GM21717 (cell line): ENCODE measurements at regions not wholly inside any gene's neighbourhood (a gene's known extent, or its start where the extent isn't known, plus 50 kb on each side); places are given as distances from the start of the nearest gene placed in this dataset.

ENCODE experiments used
- ATAC-seq: cut with Tn5 transposase; IDR thresholded peaks from one replicate; pipeline ENCODE4 v1.9.1; 2021; ENCODE audit warnings: mild to moderate bottlenecking, moderate library complexity; ENCODE audit not compliant: unreplicated experiment

DNA sequence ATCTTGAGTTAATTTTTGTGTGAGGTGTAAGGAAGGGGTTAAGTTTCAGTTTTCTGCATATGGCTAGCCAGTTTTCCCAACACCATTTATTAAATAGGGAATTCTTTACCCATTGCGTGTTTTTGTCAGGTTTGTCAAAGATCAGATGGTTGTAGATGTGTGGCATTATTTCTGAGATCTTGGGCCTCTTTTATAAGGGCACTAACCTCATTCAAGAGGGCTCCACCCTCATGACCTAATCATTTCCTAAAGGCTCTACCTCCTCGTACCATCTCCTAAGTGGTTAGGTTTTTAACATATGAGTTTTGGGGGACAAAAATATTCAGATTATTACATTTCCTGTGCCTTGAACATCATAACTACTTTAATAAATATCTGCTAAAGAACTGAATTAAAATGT is 510.9 kb downstream of the UTRN start:
- ATAC-seq: no peak

DNA sequence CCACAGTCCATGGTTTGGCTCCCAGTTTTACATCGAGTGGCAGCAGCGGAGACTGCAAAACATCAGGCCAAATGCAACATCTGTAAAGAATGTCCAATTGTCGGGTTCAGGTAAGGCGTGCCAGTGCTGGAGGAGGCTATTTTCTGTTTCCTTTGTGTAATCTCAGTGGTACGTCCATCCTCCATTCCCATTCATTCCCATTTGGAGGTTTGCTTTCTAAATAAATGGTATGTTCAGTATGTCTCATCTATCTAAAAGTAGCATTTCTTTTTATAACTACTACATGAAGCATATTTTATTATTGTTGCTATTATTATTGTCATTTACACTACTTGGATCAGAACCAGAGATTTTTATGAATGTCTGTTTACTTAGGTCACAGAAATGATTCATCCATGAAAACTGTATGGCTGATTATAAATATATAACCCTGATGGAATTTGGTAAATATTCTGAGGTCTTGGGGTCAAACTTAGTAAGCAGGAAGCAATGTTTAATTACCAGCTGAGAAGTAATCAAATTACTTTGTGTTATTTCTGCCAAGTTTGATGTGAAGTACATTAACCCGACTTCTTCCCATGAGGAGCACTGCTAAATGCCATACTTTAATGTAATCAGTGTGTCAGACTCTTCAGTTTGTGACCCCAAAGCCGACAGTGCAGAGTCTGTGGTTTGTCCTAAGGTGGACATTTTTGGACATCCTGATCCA is 512.9 kb downstream of the UTRN start:
- no peak for ATAC-seq

DNA sequence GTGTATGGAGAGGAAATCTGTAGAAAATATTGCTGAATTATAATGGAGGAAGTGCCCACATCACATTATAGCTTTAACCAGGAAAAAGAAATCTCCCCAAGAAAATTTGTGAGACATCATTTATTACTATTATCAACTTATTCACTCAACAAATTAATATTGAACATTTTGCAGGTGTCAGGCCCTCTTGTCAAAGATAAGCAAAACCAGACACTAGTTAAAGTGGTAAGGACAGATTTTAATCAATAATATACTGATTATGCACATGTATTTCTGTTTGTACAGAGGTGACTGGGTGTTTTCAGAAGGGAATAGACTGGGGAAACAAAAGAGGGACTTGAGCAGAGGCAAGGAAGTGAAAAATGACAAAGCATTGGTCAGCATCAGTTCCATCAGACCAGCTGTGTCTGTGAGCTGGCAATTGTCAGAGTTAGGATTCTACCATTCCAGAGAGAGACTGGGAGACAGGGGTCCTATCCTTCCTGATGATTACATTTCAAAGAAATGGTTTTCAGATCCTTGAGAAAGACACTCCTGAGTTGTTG is 519.2 kb downstream of the UTRN start:
- ATAC-seq: no peak

DNA sequence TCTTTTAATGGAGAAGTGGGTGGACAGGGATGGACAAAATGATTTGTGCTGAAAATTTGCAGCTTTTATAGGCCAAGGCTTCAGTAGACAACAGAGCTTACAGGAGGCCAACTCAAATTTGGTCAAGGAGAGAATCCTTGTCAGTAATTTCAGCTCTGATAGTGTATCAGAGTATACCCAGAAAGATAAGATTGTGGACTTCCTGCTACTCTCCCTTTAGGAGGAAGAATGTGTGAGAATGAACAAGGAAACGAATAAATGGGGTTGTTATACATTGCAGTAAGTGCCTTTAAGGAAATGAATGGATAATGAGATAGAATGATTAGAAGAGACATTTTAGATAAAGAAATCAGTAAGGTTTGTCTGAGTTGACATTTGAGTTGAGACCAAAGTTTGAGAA is 519.9 kb downstream of the UTRN start:
- no peak for ATAC-seq

DNA sequence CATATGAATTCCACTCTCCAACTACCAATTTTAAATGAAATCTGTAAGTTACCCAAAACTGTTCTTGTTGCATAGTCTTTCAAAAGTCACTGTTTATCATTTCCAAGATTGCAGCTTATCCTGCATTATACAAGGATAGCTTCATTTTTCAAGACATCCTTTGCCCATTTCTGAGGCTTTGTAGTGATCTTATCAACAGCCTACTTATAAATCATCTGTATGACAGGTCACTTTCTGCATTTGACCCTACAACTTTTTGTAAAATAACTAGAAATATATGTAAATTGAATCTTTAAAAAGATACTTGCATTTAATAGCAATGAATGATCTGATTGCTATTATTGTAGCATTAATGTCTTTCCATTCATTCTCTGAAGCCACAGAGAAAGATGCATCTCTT is 521.1 kb downstream of the UTRN start:
- ATAC-seq: no peak

DNA sequence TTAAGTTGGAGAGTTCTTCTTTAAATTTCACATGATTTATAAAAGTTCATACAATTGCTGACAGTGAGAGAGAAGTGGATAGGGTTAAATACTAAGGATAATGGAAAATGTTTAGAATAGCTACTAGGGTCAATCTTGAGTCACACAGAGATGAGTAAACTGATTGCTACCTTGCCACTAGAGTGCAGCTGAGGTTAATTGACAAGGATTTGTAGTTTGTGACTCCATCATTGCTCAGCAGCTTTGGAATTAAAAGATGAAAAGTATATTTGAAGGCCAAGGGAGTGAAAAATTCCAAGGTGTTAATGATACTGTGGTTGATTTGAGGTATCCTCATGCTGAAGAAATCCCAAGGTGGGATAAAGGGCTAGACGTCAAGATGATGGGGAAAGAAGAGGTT is 524.0 kb downstream of the UTRN start:
- ATAC-seq: no peak

DNA sequence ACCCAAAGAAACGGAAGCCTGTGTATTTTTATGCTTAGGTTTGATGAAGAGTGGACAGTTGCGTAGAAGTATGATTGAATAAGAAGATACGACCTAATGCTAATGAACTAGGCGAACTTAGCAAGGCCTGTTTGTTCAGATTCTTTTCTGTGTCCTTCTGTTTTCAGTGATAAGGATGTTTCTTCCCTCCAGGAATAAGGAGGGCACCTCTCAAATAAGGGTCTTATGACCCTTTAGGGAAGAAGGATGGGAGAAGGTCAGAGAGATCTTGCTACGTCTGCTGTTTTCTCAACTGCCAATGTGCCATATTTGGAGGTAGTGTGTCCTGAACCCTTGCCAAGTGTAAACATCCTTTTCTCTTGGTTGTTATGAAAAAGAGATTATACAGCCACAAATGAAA is 524.8 kb downstream of the UTRN start:
- no peak for ATAC-seq

DNA sequence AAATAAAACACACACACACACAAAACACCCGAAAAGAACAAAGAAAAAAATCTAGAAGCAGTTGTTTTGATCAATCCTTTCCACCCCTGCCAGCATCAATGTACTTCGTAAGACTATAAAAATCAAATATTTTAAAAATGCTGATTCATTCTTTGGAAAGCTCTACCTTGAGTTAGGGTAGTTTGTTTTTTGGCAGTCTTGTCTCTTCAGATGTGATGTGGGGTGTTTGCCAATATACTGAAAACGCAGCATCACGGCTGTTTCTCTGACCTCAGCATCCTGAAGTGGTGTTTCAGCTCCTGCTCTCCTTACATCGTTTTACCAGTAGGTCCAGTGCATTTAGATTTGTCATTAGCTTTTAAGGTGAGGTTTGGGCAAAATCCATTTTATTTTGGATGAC is 526.0 kb downstream of the UTRN start:
- ATAC-seq: no peak

DNA sequence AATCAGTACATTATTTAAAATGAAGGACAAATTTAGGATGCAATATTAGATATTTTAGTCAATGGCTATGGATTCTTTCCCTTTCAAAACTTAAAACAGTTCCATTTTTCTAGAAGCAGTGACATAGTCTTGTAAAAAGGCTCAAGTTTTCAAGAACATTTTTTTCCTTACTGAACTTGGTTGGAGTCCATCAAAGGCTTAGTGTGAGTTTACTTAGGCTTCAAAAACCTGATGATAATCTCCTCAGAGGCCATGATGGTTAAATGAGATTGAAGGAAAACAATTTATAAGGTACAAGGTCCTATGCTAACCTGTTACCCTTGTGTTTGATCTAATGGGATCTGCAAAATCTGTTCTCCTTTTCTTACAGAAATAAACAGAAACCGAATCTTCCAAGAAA is 531.8 kb downstream of the UTRN start:
- no peak for ATAC-seq

DNA sequence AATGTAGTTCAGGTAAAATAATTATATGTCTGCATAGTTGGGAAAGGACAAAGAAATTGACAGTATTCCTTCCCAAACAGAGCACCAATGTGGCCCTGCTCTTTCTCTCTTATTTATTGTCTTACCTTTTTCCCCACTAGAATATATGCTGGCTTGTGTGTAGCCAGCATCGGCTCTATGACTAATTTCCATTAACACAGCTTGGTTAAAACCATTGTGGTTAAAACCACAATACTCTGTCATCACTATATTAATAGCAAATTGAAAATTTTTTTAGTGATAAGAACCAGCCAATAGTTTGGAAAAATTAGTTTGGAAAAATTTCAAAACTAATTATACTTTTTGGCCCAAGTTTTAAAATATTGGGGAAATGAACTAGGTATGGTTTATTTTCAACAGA is 535.1 kb downstream of the UTRN start:
- no peak for ATAC-seq

DNA sequence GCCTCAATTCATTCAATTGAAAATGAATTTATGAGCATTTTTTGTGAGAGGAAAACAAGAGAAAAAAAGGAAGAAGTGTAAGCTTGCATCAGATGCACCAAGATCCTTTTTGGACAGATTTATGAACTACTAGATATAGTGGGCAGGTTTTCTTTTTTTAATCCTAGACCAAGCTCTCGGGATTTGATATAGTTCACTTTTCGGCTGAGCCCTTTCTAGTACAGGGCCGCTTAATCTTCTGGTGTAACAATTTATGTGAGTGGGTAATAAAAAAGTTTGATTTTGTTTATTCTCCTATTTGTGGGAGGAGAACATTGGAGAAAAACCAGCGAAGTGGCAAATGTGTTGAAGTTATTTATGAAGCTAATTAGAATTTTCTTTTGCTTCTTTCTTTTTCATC is 538.0 kb downstream of the UTRN start:
- ATAC-seq: no peak

DNA sequence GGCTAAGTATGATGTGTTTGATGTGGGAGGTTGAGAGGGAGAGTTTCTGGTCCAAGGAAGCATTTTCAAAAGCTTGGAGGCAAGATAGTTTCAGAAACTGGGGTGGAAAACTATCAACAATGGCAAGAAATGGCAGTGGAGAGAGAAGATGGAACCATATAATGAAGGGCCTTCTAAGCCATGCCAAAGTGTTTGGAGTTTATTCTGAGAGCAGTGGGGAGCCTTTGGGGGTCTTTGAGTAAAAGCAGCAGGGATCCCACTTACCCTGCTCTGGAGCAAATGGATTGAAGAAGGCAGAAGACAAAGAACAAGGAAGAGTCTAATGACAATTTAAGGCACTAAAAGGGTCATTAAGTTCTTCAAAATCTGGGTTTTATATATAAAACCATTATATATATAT is 538.9 kb downstream of the UTRN start:
- no peak for ATAC-seq

DNA sequence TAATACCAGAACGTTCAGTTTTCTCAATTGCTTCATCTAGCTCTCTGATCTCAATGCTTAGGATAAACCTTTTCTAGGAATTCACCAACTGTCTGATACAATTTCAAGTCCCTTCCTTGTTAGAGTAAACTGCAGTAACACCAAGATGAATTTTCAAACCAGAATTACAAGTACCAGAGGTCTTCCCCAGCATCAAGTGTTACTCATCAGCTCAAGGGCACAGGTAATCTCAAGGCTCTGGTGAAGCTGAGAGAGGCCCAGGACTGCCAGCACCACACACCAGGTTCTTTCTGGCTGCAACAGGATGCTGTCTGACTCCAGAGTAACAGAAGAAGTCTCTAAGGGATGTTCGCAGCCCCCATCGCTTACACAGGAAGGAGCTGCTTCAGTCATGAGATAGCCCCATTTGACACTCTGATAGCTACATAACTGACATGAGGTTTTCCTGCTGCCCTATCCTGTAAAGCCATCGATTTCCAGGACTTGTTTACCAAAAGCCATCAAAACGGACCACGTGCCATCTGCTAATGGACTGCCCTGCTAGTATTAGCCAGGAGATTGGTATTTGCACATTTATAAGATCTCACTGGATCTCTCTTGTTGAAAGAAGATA is 549.4 kb downstream of the UTRN start:
- no peak for ATAC-seq

DNA sequence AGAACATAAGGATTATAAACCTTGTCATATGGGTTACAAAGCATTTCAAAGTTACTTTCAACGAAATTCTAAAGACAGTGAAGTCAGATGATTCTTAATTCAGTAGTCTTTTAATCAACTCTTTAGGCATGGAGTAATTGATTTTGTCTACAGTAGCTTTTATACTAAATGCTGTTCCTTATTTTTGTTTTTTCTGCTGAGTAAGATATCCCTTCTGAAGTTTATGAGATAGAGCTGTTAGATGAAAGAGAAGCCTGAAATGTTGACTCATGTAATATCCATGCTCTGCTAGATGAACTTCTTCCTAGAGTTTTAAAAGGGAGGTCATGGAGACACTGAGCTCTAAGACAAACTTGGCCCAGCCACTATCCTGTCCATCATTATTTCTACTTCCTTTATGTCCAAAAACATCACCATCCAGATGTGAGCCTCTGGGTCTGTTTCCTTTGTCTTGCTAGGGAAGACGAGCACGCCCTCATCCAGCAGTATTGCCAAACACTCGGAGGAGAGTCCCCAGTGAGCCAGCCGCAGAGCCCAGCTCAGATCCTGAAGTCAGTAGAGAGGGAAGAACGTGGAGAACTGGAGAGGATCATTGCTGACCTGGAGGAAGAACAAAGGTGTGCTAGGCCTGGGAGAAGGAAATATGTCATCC is 550.3 kb downstream of the UTRN start:
- no peak for ATAC-seq

DNA sequence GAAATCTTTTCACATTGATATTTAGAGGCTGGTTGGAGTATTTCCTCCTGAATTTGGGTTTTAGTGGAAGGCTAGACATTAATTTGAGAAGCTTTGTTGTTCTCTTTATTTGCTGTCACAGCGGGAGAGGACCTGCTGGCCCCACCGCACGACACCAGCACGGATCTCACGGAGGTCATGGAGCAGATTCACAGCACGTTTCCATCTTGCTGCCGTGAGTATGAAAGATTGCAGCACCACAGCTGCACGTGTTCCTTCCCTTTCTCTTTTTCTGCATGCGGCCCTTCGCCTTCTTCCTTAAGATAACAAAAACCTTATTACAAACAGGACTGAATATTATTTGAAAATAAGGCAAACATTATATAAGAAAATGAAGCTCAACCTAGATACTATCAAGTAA is 555.5 kb downstream of the UTRN start:
- ATAC-seq: no peak

DNA sequence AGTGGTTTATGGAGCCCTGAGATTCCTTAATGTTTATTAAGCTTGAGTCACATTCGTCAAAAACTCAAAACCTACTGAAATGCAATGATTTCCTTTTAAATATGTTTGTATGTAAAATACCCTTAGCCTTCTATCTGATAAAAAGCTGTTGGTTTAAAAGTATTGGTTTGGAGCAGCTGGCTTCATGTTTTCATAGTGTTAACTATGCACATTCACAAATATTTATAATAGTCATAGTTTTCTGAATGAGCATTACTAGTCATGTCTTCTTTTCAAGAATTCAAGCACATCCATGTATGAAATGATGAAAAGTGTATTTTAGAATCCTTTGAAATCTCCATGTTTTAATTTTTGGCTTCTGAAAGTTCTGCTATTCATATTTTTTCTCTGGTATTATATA is 558.6 kb downstream of the UTRN start:
- no peak for ATAC-seq

DNA sequence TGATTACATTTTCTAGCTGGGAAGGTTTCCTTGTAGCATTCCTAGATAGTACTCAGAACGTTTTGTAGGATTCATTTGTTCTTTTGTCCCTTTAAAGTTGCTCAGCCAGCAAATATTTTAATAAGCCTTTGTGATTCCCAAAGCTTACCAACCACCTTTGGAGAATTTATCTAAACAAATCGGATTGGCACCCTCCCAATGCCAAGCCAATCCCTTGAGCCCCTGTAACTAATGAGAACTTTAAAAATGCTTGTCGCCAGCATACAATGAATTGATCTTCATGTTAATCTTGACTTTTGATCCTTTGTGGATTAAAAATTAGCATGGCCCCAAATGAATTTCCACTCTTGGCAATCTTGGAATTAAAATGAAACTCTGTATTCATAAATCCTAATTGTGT is 559.5 kb downstream of the UTRN start:
- no peak for ATAC-seq

DNA sequence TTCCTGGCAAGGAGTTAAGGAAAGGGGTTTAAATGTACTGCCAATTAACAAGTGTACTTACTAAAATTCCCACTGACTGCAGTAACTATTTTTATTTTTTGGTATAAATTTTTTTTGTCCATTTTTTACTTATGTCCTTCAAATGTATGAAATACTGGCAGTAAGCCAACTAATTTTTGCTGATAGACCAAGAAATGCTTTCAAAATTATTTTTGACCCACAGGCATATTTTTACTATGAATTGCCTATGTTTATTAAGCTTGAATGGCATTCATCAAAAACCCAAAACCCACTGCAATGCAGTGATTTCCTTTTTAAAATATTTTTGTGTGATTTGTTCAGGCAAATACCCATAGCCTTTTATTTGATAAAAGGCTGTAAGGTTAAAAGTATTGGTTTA is 560.1 kb downstream of the UTRN start:
- no peak for ATAC-seq

DNA sequence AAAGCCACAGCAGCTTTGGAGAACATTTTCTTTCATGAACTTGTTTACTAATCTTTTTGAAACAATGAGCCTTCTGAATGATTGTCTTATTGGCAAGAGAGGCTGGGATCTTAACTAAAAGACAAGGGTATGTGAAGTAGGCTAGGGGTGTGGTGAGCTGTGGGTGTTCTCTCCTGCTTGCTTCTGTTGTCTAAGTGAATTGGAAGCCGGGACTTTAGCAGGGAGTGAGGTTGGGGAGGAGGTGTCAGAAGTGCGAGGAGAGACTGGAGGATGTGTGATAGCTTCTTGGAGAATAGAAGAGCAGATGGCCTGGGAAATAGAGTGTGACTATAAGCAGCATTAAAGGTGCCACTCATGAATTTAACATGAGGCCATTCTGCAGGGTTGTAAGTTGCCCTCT is 562.8 kb downstream of the UTRN start:
- no peak for ATAC-seq

DNA sequence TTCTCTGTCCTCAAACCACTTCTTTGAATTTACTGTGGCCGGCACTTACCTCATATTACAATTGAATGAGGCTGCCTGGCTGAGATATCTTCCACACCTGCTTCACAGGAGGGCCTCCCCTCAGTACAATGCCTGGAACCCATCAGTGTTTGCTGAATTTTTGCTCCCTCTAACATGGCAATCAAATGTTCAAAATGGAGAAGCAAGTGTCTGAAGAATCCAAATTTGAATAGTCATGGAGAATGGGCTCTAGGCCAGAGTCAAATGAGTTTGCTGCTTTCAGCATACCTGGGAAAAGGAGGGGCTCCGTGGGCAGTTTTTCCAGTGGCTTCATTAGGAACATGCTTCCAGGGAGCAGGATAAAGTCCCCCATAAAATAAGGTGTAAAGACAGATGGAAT is 564.8 kb downstream of the UTRN start:
- ATAC-seq: no peak

DNA sequence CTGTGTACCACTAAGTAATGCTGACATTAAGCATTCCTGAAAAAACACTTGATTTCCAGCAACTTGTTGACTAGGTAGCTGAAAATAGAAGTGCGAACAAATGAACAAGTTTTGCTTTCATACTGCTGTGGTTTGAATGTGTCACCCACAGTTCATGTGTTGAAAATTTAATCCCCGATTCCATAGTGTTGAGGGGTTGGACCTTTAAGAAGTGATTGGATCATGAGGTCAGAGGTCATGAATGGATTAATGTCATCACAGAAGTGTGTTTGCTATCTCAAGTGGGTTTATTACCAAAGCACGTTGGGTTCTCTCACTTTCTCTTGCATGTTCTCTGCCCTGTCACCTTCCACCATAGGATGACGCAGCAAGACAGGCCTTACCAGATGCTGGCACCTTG is 568.5 kb downstream of the UTRN start:
- ATAC-seq: no peak

DNA sequence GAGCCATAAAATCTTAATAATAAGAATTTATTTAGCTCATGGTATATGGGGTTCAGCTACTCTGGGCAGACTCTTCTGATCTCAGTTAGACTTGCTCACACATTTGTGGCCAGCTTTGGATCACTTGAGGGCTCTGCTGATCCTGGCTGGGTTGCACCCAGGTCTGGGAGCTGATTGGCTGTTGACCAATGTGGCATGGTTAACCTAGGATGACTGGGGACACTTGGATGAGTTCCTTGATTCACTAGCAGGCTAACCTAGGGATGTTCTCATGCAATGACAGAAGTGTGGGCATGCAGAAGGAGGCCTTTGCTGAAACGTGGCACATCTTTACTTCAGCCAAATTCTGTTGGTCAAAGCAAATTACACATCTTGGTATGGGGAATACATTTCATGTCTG is 569.5 kb downstream of the UTRN start:
- ATAC-seq: no peak
